IMR-90 (cell line): ENCODE measurements at regions not wholly inside any gene's neighbourhood (a gene's known extent, or its start where the extent isn't known, plus 50 kb on each side); places are given as distances from the start of the nearest gene placed in this dataset.

ENCODE experiments used
- ATAC-seq: fragments of 200-7000 bp; cut with Tn5 transposase; 2 replicates; pipeline ENCODE4 v1.9.1; 2020; ENCODE audit warnings: low read depth, mild to moderate bottlenecking, moderate library complexity
- BruUV-seq: library from RNA; stranded (reverse); fragments of 400-500 nt; replicated peaks from 2 replicates; lab custom pipeline; 2021; lab: Mats Ljungman, UMichigan
- CTCF ChIA-PET: fragments of 300-600 bp; formaldehyde crosslinking; extraction: SDS; loops from one replicate; lab custom pipeline; 2021; ENCODE audit warnings: antibody characterized with exemption; lab: Yijun Ruan, JAX
- POLR2A ChIA-PET: fragments of 300-600 bp; sonication (Branson Sonifier 250); formaldehyde crosslinking; loops from one replicate; lab custom pipeline; 2022; ENCODE audit warnings: antibody characterized with exemption; ENCODE audit not compliant: unreplicated experiment; lab: Charles Lee
- DNase-seq: peaks from one replicate; pipeline ENCODE4 v3.0.0; 2013
- H2AFZ ChIP-seq: replicated peaks from 2 replicates; pipeline ENCODE3; 2013; ENCODE audit warnings: low read length, mild to moderate bottlenecking; ENCODE audit not compliant: poor library complexity
- H2AK5ac ChIP-seq: 2 replicates; pipeline ENCODE4 v1.6.1; 2013; ENCODE audit warnings: low read depth, low read length, inconsistent platforms
- H2AK9ac ChIP-seq: replicated peaks from 2 replicates; pipeline ENCODE3; 2013; ENCODE audit warnings: mild to moderate bottlenecking, low read depth, low read length, moderate library complexity; ENCODE audit not compliant: poor library complexity
- H2BK120ac ChIP-seq: 2 replicates; pipeline ENCODE4 v1.6.1; 2013; ENCODE audit warnings: low read depth, low read length, inconsistent platforms
- H2BK15ac ChIP-seq: 3 replicates; pipeline ENCODE4 v1.6.1; 2013; ENCODE audit warnings: low read depth, low read length, inconsistent platforms
- H2BK20ac ChIP-seq: 2 replicates; pipeline ENCODE4 v1.6.1; 2013; ENCODE audit warnings: low read depth, mild to moderate bottlenecking, inconsistent platforms, low read length, moderate library complexity
- H2BK5ac ChIP-seq: 2 replicates; pipeline ENCODE4 v1.6.1; 2013; ENCODE audit warnings: mild to moderate bottlenecking, low read depth, low read length, inconsistent platforms; ENCODE audit not compliant: poor library complexity, severe bottlenecking
- H3K14ac ChIP-seq: replicated peaks from 2 replicates; pipeline ENCODE4 v1.6.1; 2013; ENCODE audit warnings: low read depth, low read length, inconsistent platforms
- H3K18ac ChIP-seq: 2 replicates; pipeline ENCODE4 v1.6.1; 2013; ENCODE audit warnings: low read depth, low read length, control low read depth
- H3K23ac ChIP-seq: 2 replicates; pipeline ENCODE4 v1.6.1; 2013; ENCODE audit warnings: low read depth, low read length, inconsistent platforms
- H3K27ac ChIP-seq: 2 replicates; pipeline ENCODE4 v1.5.1; 2013; ENCODE audit warnings: mild to moderate bottlenecking, control low read depth, low read length; ENCODE audit not compliant: insufficient read depth
- H3K27me3 ChIP-seq: 2 replicates; pipeline ENCODE4 v1.6.1; 2013; ENCODE audit warnings: low read length; ENCODE audit not compliant: control insufficient read depth, insufficient read depth
- H3K36me3 ChIP-seq: 2 replicates; pipeline ENCODE4 v1.6.1; 2013; ENCODE audit warnings: low read length, mixed read lengths; ENCODE audit not compliant: control insufficient read depth, insufficient read depth
- H3K4ac ChIP-seq: 2 replicates; pipeline ENCODE4 v1.6.1; 2013; ENCODE audit warnings: low read depth, low read length, inconsistent platforms
- H3K4me1 ChIP-seq: 2 replicates; pipeline ENCODE4 v1.6.1; 2013; ENCODE audit warnings: low read length, mixed read lengths; ENCODE audit not compliant: control insufficient read depth, insufficient read depth
- H3K4me2 ChIP-seq: 2 replicates; pipeline ENCODE4 v1.6.1; 2013; ENCODE audit warnings: low read depth, mild to moderate bottlenecking, control low read depth, low read length, moderate library complexity
- H3K4me3 ChIP-seq: 2 replicates; pipeline ENCODE4 v1.5.1; 2013; ENCODE audit warnings: low read depth, mild to moderate bottlenecking, control low read depth, low read length, moderate library complexity; ENCODE audit not compliant: insufficient read depth
- H3K56ac ChIP-seq: 2 replicates; pipeline ENCODE4 v1.6.1; 2013; ENCODE audit warnings: low read length, inconsistent platforms; ENCODE audit not compliant: insufficient read depth; ENCODE audit errors: extremely low read depth
- H3K79me1 ChIP-seq, 2 experiments: 2 replicates each; pipeline ENCODE4 v1.6.1; 2013; ENCODE audit warnings: low read length in 2 of 2, inconsistent platforms in 1 of 2, low read depth in 1 of 2
- H3K9ac ChIP-seq: 2 replicates; pipeline ENCODE4 v1.6.1; 2013; ENCODE audit warnings: low read depth, low read length, control low read depth
- H3K9me1 ChIP-seq: 2 replicates; pipeline ENCODE4 v1.6.1; 2013; ENCODE audit warnings: low read length, inconsistent platforms; ENCODE audit not compliant: insufficient read depth
- H3K9me3 ChIP-seq: 2 replicates; pipeline ENCODE4 v1.6.1; 2013; ENCODE audit warnings: low read length; ENCODE audit not compliant: control insufficient read depth, insufficient read depth
- H4K20me1 ChIP-seq: 2 replicates; pipeline ENCODE4 v1.6.1; 2013; ENCODE audit warnings: low read length, inconsistent platforms; ENCODE audit not compliant: insufficient read depth
- H4K5ac ChIP-seq: 2 replicates; pipeline ENCODE4 v1.6.1; 2013; ENCODE audit warnings: mild to moderate bottlenecking, low read depth, low read length, control low read depth
- H4K8ac ChIP-seq, 2 experiments: 2 replicates each; pipeline ENCODE4 v1.6.1; 2013; ENCODE audit warnings: low read depth in 2 of 2, low read length in 2 of 2, control low read depth in 1 of 2, inconsistent platforms in 1 of 2
- H4K91ac ChIP-seq: 2 replicates; pipeline ENCODE4 v1.6.1; 2013; ENCODE audit warnings: low read depth, low read length, inconsistent platforms; ENCODE audit not compliant: insufficient read depth
- BHLHE40 ChIP-seq: fragments of 150-350 bp; IDR thresholded peaks from 2 replicates; pipeline ENCODE4 v1.6.1; 2016; ENCODE audit warnings: mild to moderate bottlenecking, low read depth, low read length
- CEBPB ChIP-seq: IDR thresholded peaks from 2 replicates; pipeline ENCODE4 v1.6.1; 2012; ENCODE audit warnings: low read depth, low read length, improper control_type of control experiment
- CHD1 ChIP-seq: IDR thresholded peaks from 2 replicates; pipeline ENCODE4 v1.6.1; 2012; ENCODE audit warnings: low read depth, low read length, improper control_type of control experiment
- FOS ChIP-seq: fragments of 150-350 bp; IDR thresholded peaks from 2 replicates; pipeline ENCODE4 v1.6.1; 2016; ENCODE audit warnings: low read depth, low read length
- MAFK ChIP-seq: IDR thresholded peaks from 2 replicates; pipeline ENCODE4 v1.6.1; 2012; ENCODE audit warnings: low read depth, low read length, improper control_type of control experiment
- MAZ ChIP-seq: IDR thresholded peaks from 2 replicates; pipeline ENCODE4 v1.6.1; 2012; ENCODE audit warnings: low read depth, mild to moderate bottlenecking, low read length, improper control_type of control experiment, moderate library complexity, borderline replicate concordance
- MXI1 ChIP-seq: IDR thresholded peaks from 2 replicates; pipeline ENCODE4 v1.6.1; 2012; ENCODE audit warnings: low read depth, mild to moderate bottlenecking, low read length, moderate library complexity, borderline replicate concordance
- NFE2L2 ChIP-seq: fragments of 150-350 bp; IDR thresholded peaks from 2 replicates; pipeline ENCODE4 v1.6.1; 2016; ENCODE audit warnings: low read depth, mild to moderate bottlenecking, low read length
- POLR2A ChIP-seq: IDR thresholded peaks from 2 replicates; pipeline ENCODE4 v1.6.1; 2012; ENCODE audit warnings: mild to moderate bottlenecking, low read depth, low read length
- RAD21 ChIP-seq: IDR thresholded peaks from 2 replicates; pipeline ENCODE4 v1.6.1; 2012; ENCODE audit warnings: low read length, improper control_type of control experiment
- RCOR1 ChIP-seq: IDR thresholded peaks from 2 replicates; pipeline ENCODE4 v1.6.1; 2012; ENCODE audit warnings: mild to moderate bottlenecking, low read length, improper control_type of control experiment; ENCODE audit not compliant: insufficient replicate concordance
- RFX5 ChIP-seq: IDR thresholded peaks from 2 replicates; pipeline ENCODE4 v1.8.0; 2012; ENCODE audit warnings: low read depth, mild to moderate bottlenecking, low read length, moderate library complexity
- SMC3 ChIP-seq: fragments of 150-350 bp; IDR thresholded peaks from 2 replicates; pipeline ENCODE4 v1.6.1; 2016; ENCODE audit warnings: low read depth, mild to moderate bottlenecking, antibody characterized with exemption, low read length, moderate library complexity
- WGBS, 2 experiments: methylation state at CpG; one replicate each; pipeline versions ENCODE4 v1.1.5 to v1.1.7; 2013; ENCODE audit warnings: missing lambda C conversion rate in 2 of 2; ENCODE audit not compliant: insufficient read length in 1 of 2; ENCODE audit errors: extremely low coverage in 2 of 2; 5-methylcytosine and 5-hydroxymethylcytosine counted together
- dilution Hi-C: fragments of 300-500 bp; cut with HindIII; formaldehyde crosslinking; loops from one replicate; pipeline ENCODE4 v1.14.3; 2018; ENCODE audit warnings: low sequenced_read_pairs; ENCODE audit not compliant: unreplicated experiment
- in situ Hi-C: fragments of 300-500 bp; cut with MboI; formaldehyde crosslinking; loops from 3 replicates; pipeline ENCODE4 v1.14.3; 2019; ENCODE audit warnings: low sequenced_read_pairs, inconsistent platforms, mixed read lengths
- intact Hi-C: fragments of 100-400 bp; cut with micrococcal nuclease; formaldehyde crosslinking; loops from 2 replicates; pipeline ENCODE4 v1.10.0; 2022
- TF ChIP-seq, protein P1 (sequence below): fragments of 150-350 bp; IDR thresholded peaks from 2 replicates; pipeline ENCODE4 v1.6.1; 2016; ENCODE audit warnings: low read depth, mild to moderate bottlenecking, low read length, moderate library complexity, borderline replicate concordance
- TF ChIP-seq, protein P2 (sequence below): conservative IDR thresholded peaks from 2 replicates; pipeline ENCODE4 v1.5.1; 2012; ENCODE audit warnings: mild to moderate bottlenecking, low read depth, low read length, improper control_type of control experiment
- TF ChIP-seq, protein P3 (sequence below): fragments of 150-350 bp; IDR thresholded peaks from 2 replicates; pipeline ENCODE4 v1.6.1; 2017; ENCODE audit warnings: mild to moderate bottlenecking, antibody characterized with exemption, low read length, low read depth

DNA sequence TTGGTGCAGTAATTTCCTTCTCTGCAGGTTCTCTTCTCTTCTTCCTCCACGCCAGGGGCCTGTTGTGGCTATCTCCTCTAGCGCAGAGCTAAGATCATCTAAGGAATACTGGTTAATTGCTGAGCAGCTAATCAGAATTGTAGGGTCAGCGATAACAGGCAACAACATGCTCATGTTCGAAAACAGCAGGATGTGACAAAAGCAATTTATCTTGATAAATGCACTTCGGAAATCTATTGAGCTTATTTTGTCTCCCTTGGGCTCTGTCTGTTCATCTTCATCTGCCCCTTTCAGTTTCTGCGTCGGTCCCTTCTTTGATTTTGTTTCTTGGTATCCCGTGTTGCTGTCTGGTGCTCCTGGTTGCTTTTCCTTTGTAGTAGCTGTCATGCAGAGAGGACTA is 67.3 kb upstream of the MAP3K7 start:
- H3K4me2 ChIP-seq = no peak overlapping the region
- H2BK120ac ChIP-seq = no peak overlapping the region
- H4K20me1 ChIP-seq = no peaks in the 10 kb centered on the region
- no peak overlapping the region for H3K18ac ChIP-seq
- WGBS, 2 experiments = 42% methylated on average over 3 of the region's 8 CpGs; no CpG with 5 or more reads in 1 of the 2 experiments
- TF ChIP-seq MAFK = no peak
- TF ChIP-seq, protein P1, sequence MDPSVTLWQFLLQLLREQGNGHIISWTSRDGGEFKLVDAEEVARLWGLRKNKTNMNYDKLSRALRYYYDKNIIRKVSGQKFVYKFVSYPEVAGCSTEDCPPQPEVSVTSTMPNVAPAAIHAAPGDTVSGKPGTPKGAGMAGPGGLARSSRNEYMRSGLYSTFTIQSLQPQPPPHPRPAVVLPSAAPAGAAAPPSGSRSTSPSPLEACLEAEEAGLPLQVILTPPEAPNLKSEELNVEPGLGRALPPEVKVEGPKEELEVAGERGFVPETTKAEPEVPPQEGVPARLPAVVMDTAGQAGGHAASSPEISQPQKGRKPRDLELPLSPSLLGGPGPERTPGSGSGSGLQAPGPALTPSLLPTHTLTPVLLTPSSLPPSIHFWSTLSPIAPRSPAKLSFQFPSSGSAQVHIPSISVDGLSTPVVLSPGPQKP = no peak
- no peak for TF ChIP-seq MXI1
- no peak for TF ChIP-seq POLR2A
- no peak for TF ChIP-seq RAD21
- no peak for TF ChIP-seq NFE2L2
- TF ChIP-seq FOS = no peak
- TF ChIP-seq SMC3 = no peak
- TF ChIP-seq RFX5 = no peak
- TF ChIP-seq CEBPB = no peak
- no peak for TF ChIP-seq RCOR1
- no peak for TF ChIP-seq MAZ
- no peak for TF ChIP-seq CHD1
- TF ChIP-seq, protein P2, sequence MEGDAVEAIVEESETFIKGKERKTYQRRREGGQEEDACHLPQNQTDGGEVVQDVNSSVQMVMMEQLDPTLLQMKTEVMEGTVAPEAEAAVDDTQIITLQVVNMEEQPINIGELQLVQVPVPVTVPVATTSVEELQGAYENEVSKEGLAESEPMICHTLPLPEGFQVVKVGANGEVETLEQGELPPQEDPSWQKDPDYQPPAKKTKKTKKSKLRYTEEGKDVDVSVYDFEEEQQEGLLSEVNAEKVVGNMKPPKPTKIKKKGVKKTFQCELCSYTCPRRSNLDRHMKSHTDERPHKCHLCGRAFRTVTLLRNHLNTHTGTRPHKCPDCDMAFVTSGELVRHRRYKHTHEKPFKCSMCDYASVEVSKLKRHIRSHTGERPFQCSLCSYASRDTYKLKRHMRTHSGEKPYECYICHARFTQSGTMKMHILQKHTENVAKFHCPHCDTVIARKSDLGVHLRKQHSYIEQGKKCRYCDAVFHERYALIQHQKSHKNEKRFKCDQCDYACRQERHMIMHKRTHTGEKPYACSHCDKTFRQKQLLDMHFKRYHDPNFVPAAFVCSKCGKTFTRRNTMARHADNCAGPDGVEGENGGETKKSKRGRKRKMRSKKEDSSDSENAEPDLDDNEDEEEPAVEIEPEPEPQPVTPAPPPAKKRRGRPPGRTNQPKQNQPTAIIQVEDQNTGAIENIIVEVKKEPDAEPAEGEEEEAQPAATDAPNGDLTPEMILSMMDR = no peak
- TF ChIP-seq BHLHE40 = no peak
- TF ChIP-seq, protein P3, sequence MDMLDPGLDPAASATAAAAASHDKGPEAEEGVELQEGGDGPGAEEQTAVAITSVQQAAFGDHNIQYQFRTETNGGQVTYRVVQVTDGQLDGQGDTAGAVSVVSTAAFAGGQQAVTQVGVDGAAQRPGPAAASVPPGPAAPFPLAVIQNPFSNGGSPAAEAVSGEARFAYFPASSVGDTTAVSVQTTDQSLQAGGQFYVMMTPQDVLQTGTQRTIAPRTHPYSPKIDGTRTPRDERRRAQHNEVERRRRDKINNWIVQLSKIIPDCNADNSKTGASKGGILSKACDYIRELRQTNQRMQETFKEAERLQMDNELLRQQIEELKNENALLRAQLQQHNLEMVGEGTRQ = no peak
- ChIA-PET CTCF (no interaction called here), POLR2A (no interaction called here)
- no peak overlapping the region for H3K14ac ChIP-seq
- no peak overlapping the region for H2AK5ac ChIP-seq
- H2AFZ ChIP-seq = no peak overlapping the region
- intact Hi-C loops (no loop called here), dilution Hi-C loops (no loop called here), in situ Hi-C loops (no loop called here)
- H3K9me3 ChIP-seq = no peaks in the 10 kb centered on the region
- no peaks in the 10 kb centered on the region for H3K36me3 ChIP-seq
- no TSS peak for BruUV-seq
- H3K56ac ChIP-seq = no peak overlapping the region
- H3K4me1 ChIP-seq = no peaks in the 10 kb centered on the region
- H2BK20ac ChIP-seq = no peak overlapping the region
- H3K79me1 ChIP-seq = no peaks in the 10 kb centered on the region
- no peak overlapping the region for H2BK15ac ChIP-seq
- no peak overlapping the region for H3K4me3 ChIP-seq
- no peak overlapping the region for H4K5ac ChIP-seq
- no peak overlapping the region for H4K8ac ChIP-seq
- no peak overlapping the region for H3K27ac ChIP-seq
- H4K91ac ChIP-seq = no peak overlapping the region
- H2BK5ac ChIP-seq = no peak overlapping the region
- H3K27me3 ChIP-seq = no peaks in the 10 kb centered on the region
- H3K9ac ChIP-seq = no peak overlapping the region
- H2AK9ac ChIP-seq = no peak overlapping the region
- no peaks in the 10 kb centered on the region for H3K9me1 ChIP-seq
- ATAC-seq (no peak), DNase-seq (no peak)
- H3K23ac ChIP-seq = no peak overlapping the region
- H3K4ac ChIP-seq = no peak overlapping the region
